Thoracic aorta (tissue), 2 donors: ENCODE measurements at regions not wholly inside any gene's neighbourhood (a gene's known extent, or its start where the extent isn't known, plus 50 kb on each side); places are given as distances from the start of the nearest gene placed in this dataset.

Experiments used
- ATAC-seq: fragments of 150-250 bp; one replicate; pipeline ENCODE4 v1.8.0; 2017; ENCODE audit warnings: low read depth; ENCODE audit not compliant: insufficient number of reproducible peaks, low FRiP score
- DNase-seq: peaks from one replicate; pipeline ENCODE4 v3.0.0-alpha.2; 2020; ENCODE audit warnings: low spot score
- H3K27ac ChIP-seq, 2 donors: fragments of 200-600 bp; sonication (generic); 1 replicate in 1 of 2; 2 replicates in 1 of 2; pipeline ENCODE4 v1.5.1; 2016; ENCODE audit warnings: mild to moderate bottlenecking in 2 of 2, moderate library complexity in 2 of 2
- H3K27me3 ChIP-seq: fragments of 200-600 bp; sonication (generic); replicated peaks from 2 replicates; pipeline ENCODE4 v1.6.0; 2016; ENCODE audit warnings: mild to moderate bottlenecking; ENCODE audit not compliant: insufficient read depth
- H3K36me3 ChIP-seq: fragments of 200-600 bp; sonication (generic); one replicate; pipeline ENCODE4 v1.5.1; 2016
- H3K4me1 ChIP-seq, 2 donors: fragments of 200-600 bp; sonication (generic); 1 replicate in 1 of 2; 2 replicates in 1 of 2; pipeline versions ENCODE4 v1.5.1 to v1.6.0; 2016; ENCODE audit warnings: low read depth in 2 of 2, mild to moderate bottlenecking in 1 of 2; ENCODE audit not compliant: control insufficient read depth in 1 of 2
- H3K4me3 ChIP-seq: fragments of 200-600 bp; sonication (generic); 2 replicates; pipeline ENCODE4 v1.5.1; 2016; ENCODE audit warnings: mild to moderate bottlenecking
- H3K9me3 ChIP-seq: fragments of 200-600 bp; sonication (generic); 2 replicates; pipeline ENCODE4 v1.5.1; 2016
- TF ChIP-seq, protein P1 (sequence below): fragments of 200-600 bp; sonication (generic); IDR thresholded peaks from one replicate; pipeline ENCODE4 v1.5.1; 2019; ENCODE audit warnings: antibody characterized with exemption

DNA sequence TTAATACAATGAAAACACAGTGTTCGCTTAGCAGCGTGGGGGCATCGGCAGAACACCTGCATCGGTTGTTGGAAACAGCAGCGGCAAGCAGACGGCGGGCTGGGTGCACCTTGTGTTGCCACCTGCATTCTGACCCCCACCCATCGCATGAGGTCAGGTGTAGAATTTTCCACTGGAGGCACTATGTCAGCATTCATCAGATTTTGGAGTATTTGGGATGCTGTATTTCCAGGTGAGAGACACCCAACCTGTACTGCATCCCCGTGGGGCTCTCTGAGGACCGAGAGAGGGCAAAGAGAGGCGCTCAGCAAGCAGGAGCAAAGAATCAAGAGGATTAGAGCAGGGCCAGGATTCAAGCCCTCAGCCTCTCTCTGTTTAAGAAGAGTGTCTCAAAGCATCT, 116.4 kb upstream of the MGMT start:
- DNase-seq (no peak), ATAC-seq (no peak)
- no peak overlapping the region for H3K4me3 ChIP-seq
- TF ChIP-seq, protein P1, sequence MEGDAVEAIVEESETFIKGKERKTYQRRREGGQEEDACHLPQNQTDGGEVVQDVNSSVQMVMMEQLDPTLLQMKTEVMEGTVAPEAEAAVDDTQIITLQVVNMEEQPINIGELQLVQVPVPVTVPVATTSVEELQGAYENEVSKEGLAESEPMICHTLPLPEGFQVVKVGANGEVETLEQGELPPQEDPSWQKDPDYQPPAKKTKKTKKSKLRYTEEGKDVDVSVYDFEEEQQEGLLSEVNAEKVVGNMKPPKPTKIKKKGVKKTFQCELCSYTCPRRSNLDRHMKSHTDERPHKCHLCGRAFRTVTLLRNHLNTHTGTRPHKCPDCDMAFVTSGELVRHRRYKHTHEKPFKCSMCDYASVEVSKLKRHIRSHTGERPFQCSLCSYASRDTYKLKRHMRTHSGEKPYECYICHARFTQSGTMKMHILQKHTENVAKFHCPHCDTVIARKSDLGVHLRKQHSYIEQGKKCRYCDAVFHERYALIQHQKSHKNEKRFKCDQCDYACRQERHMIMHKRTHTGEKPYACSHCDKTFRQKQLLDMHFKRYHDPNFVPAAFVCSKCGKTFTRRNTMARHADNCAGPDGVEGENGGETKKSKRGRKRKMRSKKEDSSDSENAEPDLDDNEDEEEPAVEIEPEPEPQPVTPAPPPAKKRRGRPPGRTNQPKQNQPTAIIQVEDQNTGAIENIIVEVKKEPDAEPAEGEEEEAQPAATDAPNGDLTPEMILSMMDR = no peak
- no peaks in the 10 kb centered on the region for H3K36me3 ChIP-seq
- no peaks in the 10 kb centered on the region for H3K4me1 ChIP-seq
- peaks cover 2% of the 10 kb centered on the region for H3K9me3 ChIP-seq
- no peak overlapping the region for H3K27ac ChIP-seq
- no peaks in the 10 kb centered on the region for H3K27me3 ChIP-seq

DNA sequence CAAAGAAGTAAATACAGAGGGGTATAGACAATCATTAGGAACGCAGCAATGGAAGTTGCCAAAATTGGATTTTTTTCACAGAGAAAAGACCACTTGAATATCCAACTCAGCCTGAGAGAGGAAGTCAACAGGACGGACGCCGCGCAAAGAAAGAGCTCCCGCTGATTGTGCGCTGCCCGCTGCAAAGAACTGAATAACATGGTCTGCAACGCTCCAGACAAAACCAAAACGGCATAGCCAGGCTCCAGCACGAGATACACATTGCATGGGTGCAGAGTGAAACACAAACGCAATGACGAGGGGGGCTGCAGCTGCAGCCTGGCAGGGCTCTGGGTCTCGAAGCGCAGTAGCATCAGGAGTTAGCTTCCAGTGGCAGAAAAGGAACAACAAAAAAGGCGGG, 113.9 kb upstream of the MGMT start:
- TF ChIP-seq, protein P1 = no peak
- ATAC-seq (no peak), DNase-seq (no peak)
- Histone ChIP-seq H3K4me3 (no peak overlapping the region), H3K27ac (no peak overlapping the region), H3K4me1 (no peaks in the 10 kb centered on the region), H3K36me3 (no peaks in the 10 kb centered on the region), H3K9me3 (peaks cover 4% of the 10 kb centered on the region), H3K27me3 (no peaks in the 10 kb centered on the region)

DNA sequence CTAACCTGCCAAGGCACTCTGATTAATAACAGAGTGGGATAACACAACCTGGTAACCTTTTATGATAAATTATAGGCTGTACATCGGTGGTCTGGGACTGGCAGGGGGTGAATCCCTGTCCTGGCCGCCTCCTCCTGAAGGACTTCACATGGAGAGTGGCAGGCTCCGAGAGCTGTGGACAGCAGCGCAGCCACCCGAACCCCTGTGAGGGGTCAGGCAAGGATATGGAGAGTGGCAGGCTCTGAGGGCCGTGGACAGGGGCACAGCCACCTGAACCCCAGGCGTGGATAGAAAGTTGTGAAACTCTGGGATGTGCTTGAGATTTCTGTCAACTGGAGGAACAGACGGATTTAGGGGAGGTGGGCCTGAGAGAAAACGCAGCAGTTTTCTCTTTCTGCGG, 107.0 kb upstream of the MGMT start:
- Histone ChIP-seq H3K36me3 (no peaks in the 10 kb centered on the region), H3K27me3 (no peaks in the 10 kb centered on the region), H3K9me3 (peaks cover 4% of the 10 kb centered on the region), H3K27ac (no peak overlapping the region), H3K4me3 (no peak overlapping the region), H3K4me1 (no peaks in the 10 kb centered on the region)
- DNase-seq = no peak
- ATAC-seq = no peak
- TF ChIP-seq, protein P1 = no peak

DNA sequence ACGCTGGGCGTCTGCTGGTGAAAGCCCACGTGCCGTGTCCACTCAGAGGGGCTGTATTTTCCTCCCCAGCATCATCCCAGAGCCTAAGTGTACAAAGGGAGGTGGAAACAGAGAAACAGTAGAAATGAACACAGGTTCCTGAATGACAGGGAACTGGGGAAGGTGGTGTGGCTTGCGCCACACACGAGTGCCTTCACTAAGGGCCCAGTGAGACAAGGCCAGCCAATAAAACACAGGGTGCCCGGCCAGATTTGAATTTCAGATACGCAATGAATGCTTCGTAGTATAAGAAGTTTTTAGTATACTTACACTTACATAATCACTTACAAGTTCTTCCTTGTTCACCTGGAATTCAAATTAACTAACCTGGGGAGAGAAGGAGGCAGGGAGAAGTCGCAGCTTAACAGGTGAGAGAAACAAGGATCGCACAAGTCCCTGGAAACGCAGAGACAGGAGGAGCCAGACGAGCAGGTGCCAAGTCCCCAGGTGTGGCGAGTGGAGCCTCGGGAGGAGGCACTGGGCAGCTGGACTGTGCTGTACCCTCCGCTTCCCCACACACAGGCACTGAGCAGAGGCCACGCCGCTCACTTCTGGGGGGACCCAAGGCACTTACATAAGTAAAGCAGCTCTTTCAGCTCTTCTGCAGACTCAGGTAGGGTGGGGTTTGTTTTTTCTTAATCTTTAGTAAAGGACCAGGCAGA, 105.2 kb upstream of the MGMT start:
- H3K27me3 ChIP-seq = no peaks in the 10 kb centered on the region
- ATAC-seq (no peak), DNase-seq (no peak)
- no peak overlapping the region for H3K4me3 ChIP-seq
- TF ChIP-seq, protein P1 = no peak
- H3K9me3 ChIP-seq = no peaks in the 10 kb centered on the region
- H3K36me3 ChIP-seq = no peaks in the 10 kb centered on the region
- H3K27ac ChIP-seq = no peak overlapping the region
- no peaks in the 10 kb centered on the region for H3K4me1 ChIP-seq

DNA sequence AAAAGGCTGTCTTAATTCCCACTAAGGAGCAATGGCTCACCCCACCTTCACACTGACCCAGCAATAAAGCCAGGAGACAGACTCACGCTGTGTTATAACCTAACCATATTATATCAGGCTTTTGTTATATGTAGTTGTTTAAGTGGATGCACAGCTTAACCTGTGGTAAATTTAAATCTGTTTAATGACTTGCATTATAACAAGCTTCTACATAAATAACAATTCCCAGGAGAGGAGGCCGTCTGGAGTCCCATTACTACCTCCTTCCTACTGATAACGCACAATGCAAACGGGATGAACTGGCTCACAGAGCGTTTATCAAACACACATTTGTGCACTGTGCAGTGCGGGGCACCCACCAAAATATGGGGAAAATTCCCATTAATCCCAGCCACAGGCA, 102.1 kb upstream of the MGMT start:
- Histone ChIP-seq H3K9me3 (no peaks in the 10 kb centered on the region), H3K36me3 (no peaks in the 10 kb centered on the region), H3K27ac (no peak overlapping the region), H3K4me3 (no peak overlapping the region), H3K27me3 (no peaks in the 10 kb centered on the region), H3K4me1 (no peaks in the 10 kb centered on the region)
- TF ChIP-seq, protein P1 = no peak
- ATAC-seq = no peak
- no peak for DNase-seq
